Mammary epithelial cell (primary cell): ENCODE measurements at regions not wholly inside any gene's neighbourhood (a gene's known extent, or its start where the extent isn't known, plus 50 kb on each side); places are given as distances from the start of the nearest gene placed in this dataset.

Experiments
- EZH2 ChIP-seq: IDR thresholded peaks from 2 replicates; pipeline ENCODE4 v1.6.1; 2012; ENCODE audit warnings: low read length, inconsistent platforms, borderline replicate concordance
- TF ChIP-seq, protein P1 (sequence below), 2 donors: IDR thresholded peaks in 1 of 2; conservative IDR thresholded peaks in 1 of 2; 2 replicates each; pipeline ENCODE4 v1.5.1; 2011 to 2012; ENCODE audit warnings: inconsistent platforms in 2 of 2, low read length in 2 of 2, mild to moderate bottlenecking in 2 of 2, control low read depth in 1 of 2, low read depth in 1 of 2; ENCODE audit not compliant: insufficient read depth in 1 of 2; ENCODE audit errors: extremely low read depth in 1 of 2

DNA sequence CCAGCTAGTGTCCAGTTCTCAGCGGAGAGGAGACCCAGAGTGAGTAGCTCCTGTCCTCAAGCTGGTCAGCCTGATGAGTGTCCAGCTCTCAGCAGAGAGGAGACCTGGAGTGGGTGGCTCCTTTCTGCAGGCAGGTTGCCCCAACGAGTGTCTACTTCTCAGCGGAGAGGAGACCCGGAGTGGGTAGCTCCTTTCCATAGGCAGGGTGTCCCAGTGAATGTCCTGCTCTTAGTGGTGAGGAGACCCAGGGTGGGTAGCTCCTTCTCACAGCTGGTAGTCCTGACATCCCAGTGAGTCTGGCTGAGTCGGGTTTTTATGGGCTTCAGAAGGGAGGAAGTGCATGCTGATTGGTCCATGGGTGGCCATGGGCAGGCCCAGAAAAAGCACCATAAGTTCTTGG, 55.7 kb upstream of the NUDT6 start:
- TF ChIP-seq, protein P1, sequence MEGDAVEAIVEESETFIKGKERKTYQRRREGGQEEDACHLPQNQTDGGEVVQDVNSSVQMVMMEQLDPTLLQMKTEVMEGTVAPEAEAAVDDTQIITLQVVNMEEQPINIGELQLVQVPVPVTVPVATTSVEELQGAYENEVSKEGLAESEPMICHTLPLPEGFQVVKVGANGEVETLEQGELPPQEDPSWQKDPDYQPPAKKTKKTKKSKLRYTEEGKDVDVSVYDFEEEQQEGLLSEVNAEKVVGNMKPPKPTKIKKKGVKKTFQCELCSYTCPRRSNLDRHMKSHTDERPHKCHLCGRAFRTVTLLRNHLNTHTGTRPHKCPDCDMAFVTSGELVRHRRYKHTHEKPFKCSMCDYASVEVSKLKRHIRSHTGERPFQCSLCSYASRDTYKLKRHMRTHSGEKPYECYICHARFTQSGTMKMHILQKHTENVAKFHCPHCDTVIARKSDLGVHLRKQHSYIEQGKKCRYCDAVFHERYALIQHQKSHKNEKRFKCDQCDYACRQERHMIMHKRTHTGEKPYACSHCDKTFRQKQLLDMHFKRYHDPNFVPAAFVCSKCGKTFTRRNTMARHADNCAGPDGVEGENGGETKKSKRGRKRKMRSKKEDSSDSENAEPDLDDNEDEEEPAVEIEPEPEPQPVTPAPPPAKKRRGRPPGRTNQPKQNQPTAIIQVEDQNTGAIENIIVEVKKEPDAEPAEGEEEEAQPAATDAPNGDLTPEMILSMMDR (conservative IDR thresholded peaks at IDR 0.05 in 1 of 2, IDR thresholded peaks at IDR 0.05 in 1 of 2; ENCODE audit: extremely low read depth in 1 of 2, insufficient read depth in 1 of 2, low read depth in 1 of 2, low read length in 2 of 2), result no peak
- no peak for TF ChIP-seq EZH2
